Psoas muscle (tissue), 7 donors: ENCODE measurements at regions not wholly inside any gene's neighbourhood (a gene's known extent, or its start where the extent isn't known, plus 50 kb on each side); places are given as distances from the start of the nearest gene placed in this dataset.

Experiments
- ATAC-seq, 4 donors: fragments of 200-7000 bp; cut with Tn5 transposase; one replicate each; pipeline ENCODE4 v1.9.1; 2020; ENCODE audit warnings: moderate library complexity in 3 of 4, mild to moderate bottlenecking in 2 of 4
- DNase-seq, 2 donors: peaks; one replicate each; pipeline ENCODE4 v3.0.0-alpha.2; 2020
- H3K27ac ChIP-seq: fragments of 200-600 bp; one replicate; pipeline ENCODE4 v1.8.0; 2022
- H3K27me3 ChIP-seq, 3 donors: fragments of 200-600 bp in 1 of 3; one replicate each; pipeline versions ENCODE4 v1.6.1 to v1.8.0; 2013 to 2022; ENCODE audit warnings: low read length in 2 of 3, mild to moderate bottlenecking in 2 of 3, moderate library complexity in 1 of 3; ENCODE audit not compliant: insufficient read depth in 3 of 3
- H3K36me3 ChIP-seq, 2 donors: fragments of 200-600 bp in 1 of 2; one replicate each; pipeline versions ENCODE4 v1.6.1 to v1.8.0; 2013 to 2022; ENCODE audit warnings: low read depth in 1 of 2, mild to moderate bottlenecking in 1 of 2, moderate library complexity in 1 of 2; ENCODE audit not compliant: insufficient read depth in 1 of 2
- H3K4me1 ChIP-seq: fragments of 200-600 bp; one replicate; pipeline ENCODE4 v1.8.0; 2022
- H3K4me3 ChIP-seq: fragments of 200-600 bp; one replicate; pipeline ENCODE4 v1.8.0; 2022; ENCODE audit warnings: mild to moderate bottlenecking
- H3K9me3 ChIP-seq: fragments of 200-600 bp; one replicate; pipeline ENCODE4 v1.8.0; 2022
- WGBS, 3 donors: extraction: QIAGEN DNeasy Blood & Tissue Kit; methylation state at CpG; one replicate each; pipeline versions ENCODE4 v1.1.6 to v1.1.7; 2013; 5-methylcytosine and 5-hydroxymethylcytosine counted together
- intact Hi-C, 2 donors: fragments of 100-400 bp; cut with DNase I; formaldehyde crosslinking; loops; one replicate each; pipeline versions ENCODE4 v1.11.0 to v1.14.2; 2022
- TF ChIP-seq, protein P1 (sequence below): fragments of 200-600 bp; IDR thresholded peaks from one replicate; pipeline ENCODE4 v1.8.0; 2022; ENCODE audit warnings: antibody characterized with exemption
- donor health status: healthy with polysubstance abuse.
- donor health status: DM: no; HTN: no; CAD: no; lungs with moderate emphysema.
- donor health status: Bipolar disorder and iron deficiency.
- donor health status: healthy.
- donor health status: DM: yes; HTN: yes; CAD: no.
- donor health status: DM: no; HTN: no; CAD: no.
- donor health status: DM: yes; HTN: yes; CAD: no.

DNA sequence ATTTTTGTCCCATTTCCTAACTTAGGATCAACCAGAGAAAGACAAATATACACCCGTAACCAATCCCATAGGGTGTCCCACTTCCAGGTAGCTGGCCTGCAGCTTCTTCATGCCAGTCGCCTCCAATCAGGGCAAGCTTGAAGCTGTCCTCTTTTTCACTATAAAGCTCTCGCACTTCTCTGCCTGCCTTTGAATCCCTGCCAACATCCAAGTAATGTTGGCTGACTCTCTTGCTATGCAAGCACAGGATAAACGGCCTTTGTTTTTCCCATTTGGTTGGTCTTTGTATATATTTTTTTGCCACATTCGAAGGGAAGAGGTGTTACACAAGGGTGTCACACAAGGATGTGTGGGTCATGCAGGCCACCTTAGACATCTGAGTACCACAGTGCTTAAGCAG, 388.8 kb downstream of the CBLN2 start:
- DNase-seq (no peak), ATAC-seq (no peak)
- no peaks in the 10 kb centered on the region for H3K36me3 ChIP-seq
- WGBS, 3 donors: 29 to 42% (median 33%) methylated on average over 5 of the region's 5 CpGs
- H3K27me3 ChIP-seq: no peaks in the 10 kb centered on the region
- TF ChIP-seq, protein P1, sequence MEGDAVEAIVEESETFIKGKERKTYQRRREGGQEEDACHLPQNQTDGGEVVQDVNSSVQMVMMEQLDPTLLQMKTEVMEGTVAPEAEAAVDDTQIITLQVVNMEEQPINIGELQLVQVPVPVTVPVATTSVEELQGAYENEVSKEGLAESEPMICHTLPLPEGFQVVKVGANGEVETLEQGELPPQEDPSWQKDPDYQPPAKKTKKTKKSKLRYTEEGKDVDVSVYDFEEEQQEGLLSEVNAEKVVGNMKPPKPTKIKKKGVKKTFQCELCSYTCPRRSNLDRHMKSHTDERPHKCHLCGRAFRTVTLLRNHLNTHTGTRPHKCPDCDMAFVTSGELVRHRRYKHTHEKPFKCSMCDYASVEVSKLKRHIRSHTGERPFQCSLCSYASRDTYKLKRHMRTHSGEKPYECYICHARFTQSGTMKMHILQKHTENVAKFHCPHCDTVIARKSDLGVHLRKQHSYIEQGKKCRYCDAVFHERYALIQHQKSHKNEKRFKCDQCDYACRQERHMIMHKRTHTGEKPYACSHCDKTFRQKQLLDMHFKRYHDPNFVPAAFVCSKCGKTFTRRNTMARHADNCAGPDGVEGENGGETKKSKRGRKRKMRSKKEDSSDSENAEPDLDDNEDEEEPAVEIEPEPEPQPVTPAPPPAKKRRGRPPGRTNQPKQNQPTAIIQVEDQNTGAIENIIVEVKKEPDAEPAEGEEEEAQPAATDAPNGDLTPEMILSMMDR: no peak
- intact Hi-C loops: no loop called here
- H3K27ac ChIP-seq: no peak overlapping the region
- H3K9me3 ChIP-seq: no peaks in the 10 kb centered on the region
- no peaks in the 10 kb centered on the region for H3K4me1 ChIP-seq
- H3K4me3 ChIP-seq: no peak overlapping the region

DNA sequence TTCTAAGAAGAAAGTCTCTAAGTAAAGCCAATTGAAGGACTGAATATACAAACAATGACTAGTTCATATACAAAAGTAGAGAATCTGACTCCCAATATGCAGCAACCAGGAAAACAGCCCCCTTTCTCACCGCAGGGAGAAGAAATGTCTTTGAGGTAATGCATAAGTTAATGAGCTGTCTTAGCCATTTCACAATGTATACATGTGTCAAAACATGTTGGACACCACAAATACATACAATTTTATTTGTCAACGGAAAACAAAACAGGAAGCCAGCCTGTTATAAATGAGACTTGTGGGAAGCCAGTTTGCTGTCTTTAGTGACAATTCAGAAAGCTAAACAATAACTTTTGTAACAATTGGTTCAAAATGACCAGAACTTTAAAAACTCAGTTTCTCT, 389.2 kb downstream of the CBLN2 start:
- no peaks in the 10 kb centered on the region for H3K36me3 ChIP-seq
- H3K4me1 ChIP-seq: no peaks in the 10 kb centered on the region
- ATAC-seq (no peak), DNase-seq (no peak)
- no peaks in the 10 kb centered on the region for H3K27me3 ChIP-seq
- WGBS, 3 donors: 70 to 82% (median 77%) methylated on average over 2 of the region's 2 CpGs
- intact Hi-C loops: no loop called here
- TF ChIP-seq, protein P1: no peak
- no peak overlapping the region for H3K4me3 ChIP-seq
- no peaks in the 10 kb centered on the region for H3K9me3 ChIP-seq
- no peak overlapping the region for H3K27ac ChIP-seq

DNA sequence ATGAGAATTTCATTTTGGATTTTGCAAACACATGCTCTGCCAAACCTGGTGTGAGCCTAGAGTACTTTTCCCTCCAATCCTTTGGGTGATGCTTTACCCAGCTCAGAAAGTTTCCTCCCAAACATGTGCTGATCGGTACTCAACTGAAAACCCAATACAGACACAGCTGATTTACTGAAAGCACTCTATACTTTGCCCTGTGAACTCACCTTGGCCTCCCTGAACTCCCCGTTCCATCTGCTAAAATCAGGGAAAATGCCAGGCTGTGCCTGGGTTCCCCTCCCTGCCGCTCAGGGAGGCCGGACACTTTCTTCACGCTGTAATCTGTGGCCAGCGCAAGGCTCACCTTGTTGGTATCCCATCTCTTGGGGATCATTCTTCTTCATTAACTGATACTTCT, 391.2 kb downstream of the CBLN2 start:
- Histone ChIP-seq H3K27me3 (no peaks in the 10 kb centered on the region), H3K4me1 (no peaks in the 10 kb centered on the region), H3K36me3 (no peaks in the 10 kb centered on the region), H3K27ac (no peak overlapping the region), H3K9me3 (no peaks in the 10 kb centered on the region), H3K4me3 (no peak overlapping the region)
- intact Hi-C loops: no loop called here
- DNase-seq (no peak), ATAC-seq (no peak)
- 86 to 91% (median 91%) methylated on average over 6 of the region's 6 CpGs for WGBS, 3 donors
- TF ChIP-seq, protein P1: no peak

DNA sequence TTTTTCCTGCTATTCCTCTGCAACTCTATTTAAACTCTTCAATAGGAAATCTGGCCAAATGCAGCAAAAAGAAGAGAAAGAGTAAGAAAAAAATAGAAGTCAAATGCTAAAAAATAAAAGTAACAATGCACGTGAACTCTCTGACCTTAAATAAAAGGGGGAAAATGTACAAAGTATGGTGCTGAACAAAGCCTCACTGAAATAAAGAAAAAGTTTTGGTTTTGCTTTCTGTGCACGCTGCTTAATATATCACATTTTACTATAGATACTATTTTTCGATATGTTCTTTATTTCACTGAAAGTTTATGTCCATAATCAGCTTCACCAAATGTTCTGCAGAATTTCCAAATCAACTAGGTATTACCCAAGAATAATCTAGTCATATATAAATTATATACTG, 396.3 kb downstream of the CBLN2 start:
- Histone ChIP-seq H3K4me1 (no peaks in the 10 kb centered on the region), H3K27me3 (no peaks in the 10 kb centered on the region), H3K9me3 (no peaks in the 10 kb centered on the region), H3K36me3 (no peaks in the 10 kb centered on the region), H3K27ac (no peak overlapping the region), H3K4me3 (no peak overlapping the region)
- TF ChIP-seq, protein P1: no peak
- DNase-seq: no peak
- no peak for ATAC-seq
- intact Hi-C loops: no loop called here
- 84 to 92% (median 86%) methylated on average over 3 of the region's 3 CpGs for WGBS, 3 donors

DNA sequence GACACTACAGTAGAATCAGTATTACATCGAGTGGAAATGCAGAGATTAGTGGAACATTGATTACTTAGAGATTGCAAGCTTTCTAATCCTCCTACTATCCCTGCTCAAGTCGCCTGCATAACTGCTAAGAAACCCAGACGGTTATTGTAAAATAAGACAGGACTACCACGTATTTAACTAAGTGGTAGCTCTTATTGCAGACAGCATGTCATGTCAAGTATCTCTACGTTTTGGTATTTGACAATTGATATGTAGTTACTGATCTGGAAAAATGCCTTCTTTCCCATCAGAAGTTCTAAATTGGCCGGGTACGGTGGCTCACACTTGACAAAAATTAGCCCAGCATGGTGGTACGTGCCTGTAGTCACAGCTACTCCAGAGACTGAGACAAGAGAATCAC, 404.1 kb downstream of the CBLN2 start:
- DNase-seq (no peak), ATAC-seq (no peak)
- no peak overlapping the region for H3K27ac ChIP-seq
- intact Hi-C loops: no loop called here
- H3K36me3 ChIP-seq: no peaks in the 10 kb centered on the region
- H3K27me3 ChIP-seq: no peaks in the 10 kb centered on the region
- no peak overlapping the region for H3K4me3 ChIP-seq
- TF ChIP-seq, protein P1: no peak
- 75 to 78% (median 76%) methylated on average over 8 of the region's 8 CpGs for WGBS, 3 donors
- H3K9me3 ChIP-seq: no peaks in the 10 kb centered on the region
- no peaks in the 10 kb centered on the region for H3K4me1 ChIP-seq
